H1 (cell line): ENCODE measurements at regions not wholly inside any gene's neighbourhood (a gene's known extent, or its start where the extent isn't known, plus 50 kb on each side); places are given as distances from the start of the nearest gene placed in this dataset.

Experiments
- CTCF ChIA-PET: fragments of 300-600 bp; sonication (Branson Sonifier 250); formaldehyde crosslinking; loops from one replicate; lab custom pipeline; 2021; ENCODE audit not compliant: partially characterized antibody; lab: Charles Lee
- POLR2A ChIA-PET: fragments of 300-600 bp; sonication (Branson Sonifier 250); formaldehyde crosslinking; loops from one replicate; lab custom pipeline; 2021; ENCODE audit warnings: inconsistent platforms; ENCODE audit not compliant: partially characterized antibody; lab: Charles Lee
- DNase-seq, 2 experiments: peaks; one replicate each; pipeline versions ENCODE4 v3.0.0 to v3.0.0-alpha.2; 2010 to 2022; ENCODE audit warnings: low spot score in 2 of 2, low read depth in 1 of 2, mixed read lengths in 1 of 2
- FAIRE-seq: peaks from 2 replicates; lab custom pipeline; 2011; peaks lifted over from hg19 to GRCh38; lab: Jason Lieb, UNC
- H2AFZ ChIP-seq: 2 replicates; pipeline ENCODE4 v1.8.1; 2012; ENCODE audit warnings: low read length, inconsistent platforms
- H2AK5ac ChIP-seq: 2 replicates; pipeline ENCODE4 v1.6.1; 2013; ENCODE audit warnings: low read depth, low read length
- H2BK120ac ChIP-seq: replicated peaks from 2 replicates; pipeline ENCODE3; 2013; ENCODE audit warnings: low read depth, low read length, inconsistent platforms
- H2BK12ac ChIP-seq: 2 replicates; pipeline ENCODE4 v1.6.1; 2013; ENCODE audit warnings: low read depth, low read length
- H2BK15ac ChIP-seq: 2 replicates; pipeline ENCODE4 v1.6.1; 2013; ENCODE audit warnings: low read length
- H2BK20ac ChIP-seq: 2 replicates; pipeline ENCODE4 v1.6.1; 2013; ENCODE audit warnings: low read length
- H2BK5ac ChIP-seq: 2 replicates; pipeline ENCODE4 v1.6.1; 2013; ENCODE audit warnings: low read depth, low read length
- H3K14ac ChIP-seq: 2 replicates; pipeline ENCODE4 v1.6.1; 2013; ENCODE audit warnings: inconsistent platforms; ENCODE audit not compliant: insufficient read length
- H3K18ac ChIP-seq: 2 replicates; pipeline ENCODE4 v1.6.1; 2013; ENCODE audit warnings: low read length; ENCODE audit errors: extremely low read depth
- H3K23ac ChIP-seq: 2 replicates; pipeline ENCODE4 v1.6.1; 2013; ENCODE audit warnings: inconsistent platforms; ENCODE audit not compliant: insufficient read length
- H3K23me2 ChIP-seq: 2 replicates; pipeline ENCODE4 v1.6.1; 2013; ENCODE audit warnings: low read depth, low read length
- H3K27ac ChIP-seq: 2 replicates; pipeline ENCODE4 v1.6.1; 2011; ENCODE audit warnings: low read depth, low read length, inconsistent platforms
- H3K27me3 ChIP-seq, 4 experiments: replicated peaks in 1 of 4; 1 replicate in 1 of 4; 2 replicates in 3 of 4; pipeline versions ENCODE4 v1.6.1 to v1.8.1; 2011 to 2013; ENCODE audit warnings: low read length in 3 of 4, mild to moderate bottlenecking in 3 of 4, inconsistent platforms in 2 of 4, mixed read lengths in 2 of 4, moderate library complexity in 1 of 4; ENCODE audit not compliant: control insufficient read depth in 3 of 4, insufficient read depth in 3 of 4; ENCODE audit errors: extremely low read depth in 1 of 4
- H3K36me3 ChIP-seq, 4 experiments: 2 replicates each; pipeline versions ENCODE4 v1.6.1 to v1.8.1; 2011 to 2013; ENCODE audit warnings: mild to moderate bottlenecking in 4 of 4, low read length in 3 of 4, moderate library complexity in 2 of 4, control low read depth in 1 of 4, inconsistent platforms in 1 of 4; ENCODE audit not compliant: insufficient read depth in 4 of 4, control insufficient read depth in 2 of 4
- H3K4ac ChIP-seq: replicated peaks from 2 replicates; pipeline ENCODE3; 2013; ENCODE audit warnings: low read length, low read depth, mixed read lengths, inconsistent platforms; ENCODE audit not compliant: insufficient read length
- H3K4me1 ChIP-seq, 4 experiments: replicated peaks in 1 of 4; 1 replicate in 1 of 4; 2 replicates in 3 of 4; pipeline versions ENCODE4 v1.6.1 to v1.8.1; 2011 to 2013; ENCODE audit warnings: low read length in 3 of 4, inconsistent platforms in 2 of 4, mixed read lengths in 1 of 4; ENCODE audit not compliant: insufficient read depth in 4 of 4, control insufficient read depth in 3 of 4
- H3K4me2 ChIP-seq, 2 experiments: 2 replicates each; pipeline versions ENCODE4 v1.6.1 to v1.8.1; 2011 to 2013; ENCODE audit warnings: low read depth in 2 of 2, low read length in 2 of 2, control low read depth in 1 of 2, inconsistent platforms in 1 of 2, mild to moderate bottlenecking in 1 of 2; ENCODE audit not compliant: insufficient read depth in 1 of 2
- H3K4me3 ChIP-seq, 4 experiments: fragments of 200-600, 300-600 bp in 1 of 4; sonication (generic), shearing (Covaris generic), sonication (Bioruptor Twin) in 1 of 4; 2 replicates each; pipeline versions ENCODE4 v1.5.1 to v1.8.1; 2011 to 2016; ENCODE audit warnings: low read length in 4 of 4, low read depth in 3 of 4, control low read depth in 2 of 4, inconsistent platforms in 2 of 4, mild to moderate bottlenecking in 2 of 4, mixed read lengths in 1 of 4, moderate library complexity in 1 of 4; ENCODE audit not compliant: insufficient read depth in 2 of 4; ENCODE audit errors: extremely low read depth in 1 of 4
- H3K56ac ChIP-seq: replicated peaks from 2 replicates; pipeline ENCODE3; 2013; ENCODE audit warnings: low read depth, mild to moderate bottlenecking, mixed read lengths, low read length, inconsistent platforms; ENCODE audit not compliant: insufficient read length
- H3K79me1 ChIP-seq: 2 replicates; pipeline ENCODE4 v1.6.1; 2013; ENCODE audit warnings: low read depth, low read length, control low read depth
- H3K79me2 ChIP-seq, 2 experiments: 2 replicates each; pipeline versions ENCODE4 v1.6.1 to v1.8.1; 2012 to 2013; ENCODE audit warnings: low read length in 2 of 2, mild to moderate bottlenecking in 2 of 2, inconsistent platforms in 1 of 2; ENCODE audit not compliant: insufficient read depth in 2 of 2, control insufficient read depth in 1 of 2
- H3K9ac ChIP-seq, 4 experiments: replicated peaks in 1 of 4; 1 replicate in 1 of 4; 2 replicates in 3 of 4; pipeline versions ENCODE4 v1.6.1 to v1.8.1; 2011 to 2013; ENCODE audit warnings: low read depth in 3 of 4, low read length in 3 of 4, control low read depth in 2 of 4, mild to moderate bottlenecking in 2 of 4, moderate library complexity in 2 of 4, inconsistent platforms in 1 of 4; ENCODE audit errors: extremely low read depth in 1 of 4
- H3K9me3 ChIP-seq, 2 experiments: 2 replicates each; pipeline versions ENCODE4 v1.6.1 to v1.8.1; 2012 to 2013; ENCODE audit warnings: mild to moderate bottlenecking in 2 of 2, moderate library complexity in 2 of 2, control low read depth in 1 of 2, inconsistent platforms in 1 of 2, low read depth in 1 of 2, low read length in 1 of 2, mixed read lengths in 1 of 2; ENCODE audit not compliant: insufficient read depth in 2 of 2
- H4K20me1 ChIP-seq, 2 experiments: replicated peaks in 1 of 2; 2 replicates each; pipeline versions ENCODE3 to v1.8.1; 2011 to 2013; ENCODE audit warnings: inconsistent platforms in 2 of 2, low read length in 2 of 2, mild to moderate bottlenecking in 1 of 2; ENCODE audit not compliant: insufficient read depth in 2 of 2, control insufficient read depth in 1 of 2
- H4K5ac ChIP-seq: 2 replicates; pipeline ENCODE4 v1.6.1; 2013; ENCODE audit warnings: low read length, low read depth, mixed read lengths, inconsistent platforms; ENCODE audit not compliant: insufficient read length
- H4K8ac ChIP-seq: 2 replicates; pipeline ENCODE4 v1.8.0; 2013; ENCODE audit warnings: mild to moderate bottlenecking, moderate library complexity, low read length, inconsistent platforms; ENCODE audit not compliant: insufficient read depth; ENCODE audit errors: extremely low read depth
- H4K91ac ChIP-seq: replicated peaks from 2 replicates; pipeline ENCODE3; 2013; ENCODE audit warnings: low read length, mixed read lengths, inconsistent platforms; ENCODE audit not compliant: insufficient read length
- CTCF ChIP-seq, 3 experiments: IDR thresholded peaks; 1 replicate in 2 of 3; 2 replicates in 1 of 3; pipeline versions ENCODE4 v1.5.1 to v1.6.1; 2011; ENCODE audit warnings: low read length in 3 of 3, mild to moderate bottlenecking in 3 of 3, inconsistent platforms in 2 of 3, low read depth in 1 of 3, moderate library complexity in 1 of 3; ENCODE audit not compliant: insufficient read depth in 1 of 3; ENCODE audit errors: control extremely low read depth in 1 of 3
- RFX5 ChIP-seq: IDR thresholded peaks from 2 replicates; pipeline ENCODE4 v1.6.1; 2011; ENCODE audit warnings: low read depth, low read length, improper control_type of control experiment, borderline replicate concordance
- TCF12 ChIP-seq: IDR thresholded peaks from 2 replicates; pipeline ENCODE4 v1.6.1; 2011; ENCODE audit warnings: low read depth, mild to moderate bottlenecking, low read length
- WGBS, 2 experiments: shearing (Covaris generic) in 1 of 2; methylation state at CpG; one replicate each; pipeline versions ENCODE4 v1.1.6 to v1.1.7; 2013 to 2015; ENCODE audit warnings: low lambda C conversion rate in 2 of 2, mixed read lengths in 2 of 2, inconsistent platforms in 1 of 2, low coverage in 1 of 2, missing lambda C conversion rate in 1 of 2; ENCODE audit not compliant: insufficient replicate concordance in 2 of 2, insufficient coverage in 1 of 2, insufficient read length in 1 of 2; ENCODE audit errors: extremely low coverage in 1 of 2, missing lambda C conversion rate in 1 of 2; 5-methylcytosine and 5-hydroxymethylcytosine counted together

DNA sequence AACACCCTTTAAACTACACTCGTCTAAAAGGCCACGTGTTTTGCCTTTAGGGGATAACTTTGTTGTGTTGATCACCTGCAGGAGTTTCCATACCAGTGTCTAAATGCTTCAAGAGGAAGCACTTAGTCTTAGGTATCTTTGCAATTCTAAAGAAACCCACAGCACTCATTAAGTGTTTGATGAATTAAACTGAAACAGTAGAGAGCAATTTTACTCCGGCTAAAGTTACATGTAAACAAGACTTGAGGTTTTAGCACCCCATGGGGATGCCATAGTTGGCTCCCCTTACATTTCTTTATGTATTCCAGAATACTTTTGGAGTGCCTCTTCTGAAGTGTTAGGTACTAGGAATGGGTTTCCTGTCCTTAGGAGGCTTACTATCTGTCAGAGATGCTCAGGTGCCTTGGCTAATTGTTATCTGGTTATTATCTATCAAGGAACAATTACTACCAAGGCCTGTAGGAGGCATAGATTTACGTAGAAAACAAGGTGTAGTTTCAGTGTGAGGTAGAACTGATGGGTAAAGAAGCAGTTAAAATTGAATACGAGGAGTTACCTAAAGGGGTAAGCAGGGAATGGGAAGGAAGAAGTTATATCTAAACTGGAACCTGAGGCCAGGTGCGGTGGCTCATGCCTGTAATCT, 176.8 kb upstream of the SAMSN1 start:
- H3K36me3 ChIP-seq = no peaks in the 10 kb centered on the region
- FAIRE-seq (no peak), DNase-seq (no peak)
- ChIA-PET POLR2A (no interaction called here), CTCF (no interaction called here)
- TF ChIP-seq CTCF (IDR thresholded peaks at IDR 0.05; ENCODE audit: control extremely low read depth in 1 of 3, insufficient read depth in 1 of 3, low read depth in 1 of 3, low read length in 3 of 3) = peak in 1 of 3 experiments; percentile 4; a peak in 1 of 4 replicates
- TF ChIP-seq RFX5 = no peak
- no peak for TF ChIP-seq TCF12
- peaks cover 0 to 4% (median 0%) of the 10 kb centered on the region in 4 experiments; a peak in 1 of 7 replicates for H3K4me1 ChIP-seq
- H3K23ac ChIP-seq = no peak overlapping the region
- H2BK20ac ChIP-seq = no peak overlapping the region
- H3K4me3 ChIP-seq = no peak overlapping the region
- H3K4me2 ChIP-seq = no peak overlapping the region
- 58% methylated on average over 6 of the region's 6 CpGs; no CpG with 5 or more reads in 1 of the 2 experiments for WGBS, 2 experiments
- no peaks in the 10 kb centered on the region for H3K79me1 ChIP-seq
- no peak overlapping the region for H2BK15ac ChIP-seq
- H4K91ac ChIP-seq = no peak overlapping the region
- H3K56ac ChIP-seq = no peak overlapping the region
- no peak overlapping the region for H2BK12ac ChIP-seq
- H2BK120ac ChIP-seq = no peak overlapping the region
- H3K27ac ChIP-seq = no peak overlapping the region
- no peak overlapping the region for H2AK5ac ChIP-seq
- no peak overlapping the region for H3K4ac ChIP-seq
- no peak overlapping the region for H2AFZ ChIP-seq
- H3K9me3 ChIP-seq = no peaks in the 10 kb centered on the region
- H4K8ac ChIP-seq = no peak overlapping the region
- H3K18ac ChIP-seq = no peak overlapping the region
- no peaks in the 10 kb centered on the region for H3K79me2 ChIP-seq
- H3K23me2 ChIP-seq = no peaks in the 10 kb centered on the region
- no peak overlapping the region for H3K9ac ChIP-seq
- no peak overlapping the region for H4K5ac ChIP-seq
- no peak overlapping the region for H3K14ac ChIP-seq
- no peaks in the 10 kb centered on the region for H3K27me3 ChIP-seq
- no peaks in the 10 kb centered on the region for H4K20me1 ChIP-seq
- H2BK5ac ChIP-seq = no peak overlapping the region
